ENCODE measurements at regions not wholly inside any gene's neighbourhood (a gene's known extent, or its start where the extent isn't known, plus 50 kb on each side); places are given as distances from the start of the nearest gene placed in this dataset.
"Not testable (repeated sequence)": the region's sequence is repeated elsewhere in the genome, so short reads cannot be mapped to it uniquely, and the experiment has no call there.

DNA sequence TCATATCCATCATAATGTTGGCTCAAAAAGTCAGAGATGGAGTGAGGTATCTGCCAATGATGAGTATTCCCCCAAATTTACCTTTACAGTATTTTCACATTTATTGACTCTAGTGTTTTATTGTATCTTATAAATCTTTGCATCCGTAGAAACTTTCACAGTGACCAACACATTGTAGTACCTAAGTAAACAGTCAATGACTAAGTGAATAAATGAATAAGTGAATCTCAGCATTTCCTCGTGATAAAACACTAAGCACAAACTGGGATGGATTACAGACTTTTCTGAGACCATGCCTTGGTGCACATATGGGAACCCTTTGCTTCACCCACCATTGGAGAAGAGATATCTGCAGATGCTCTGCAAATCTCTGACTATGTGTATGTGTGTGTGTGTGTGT is 429.9 kb downstream of the NR4A2 start:
- DNase-seq (ENCODE audit: low spot score) = no peak

- DNase-seq (ENCODE audit: low spot score) = no peak
Observed at GRCh38 chr2:155895016-155895415, 437.5 kb downstream of the NR4A2 start.

DNA sequence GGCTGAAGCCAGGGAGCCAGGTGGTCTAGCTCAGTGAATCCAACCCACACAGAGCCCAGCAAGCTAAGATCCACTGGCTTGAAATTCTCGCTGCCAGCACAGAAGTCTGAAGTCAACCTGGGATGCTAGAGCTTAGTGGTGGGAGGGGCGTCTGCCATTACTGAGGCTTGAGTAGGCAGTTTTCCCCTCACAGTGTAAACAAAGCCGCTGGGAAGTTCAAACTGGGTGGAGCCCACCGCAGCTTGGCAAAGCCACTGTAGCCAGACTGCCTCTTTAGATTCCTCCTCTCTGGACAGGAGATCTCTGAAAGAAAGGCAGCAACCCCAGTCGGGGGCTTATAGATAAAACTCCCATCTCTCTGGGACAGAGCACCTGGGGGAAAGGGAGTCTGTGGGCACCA is 452.1 kb downstream of the NR4A2 start:
- DNase-seq (ENCODE audit: low spot score) = not testable (repeated sequence)

DNA sequence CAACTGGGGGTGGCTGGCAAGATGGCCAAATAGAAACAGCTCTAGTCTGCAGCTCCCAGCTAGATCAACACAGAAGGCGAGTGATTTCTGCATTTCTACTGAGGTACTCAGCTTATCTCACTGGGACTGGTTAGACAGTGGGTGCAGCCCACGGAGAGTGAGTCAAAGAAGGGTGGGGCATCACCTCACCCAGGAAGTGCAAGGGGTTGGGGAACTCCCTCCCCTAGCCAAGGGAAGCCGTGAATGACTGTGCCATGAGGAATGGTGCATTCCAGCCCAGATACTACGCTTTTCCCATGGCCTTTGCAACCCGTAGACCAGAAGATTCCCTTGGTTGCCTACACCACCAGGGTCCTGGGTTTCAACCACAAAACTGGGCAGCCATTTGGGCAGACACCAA is 452.6 kb downstream of the NR4A2 start:
- DNase-seq (ENCODE audit: low spot score) = not testable (repeated sequence)

DNA sequence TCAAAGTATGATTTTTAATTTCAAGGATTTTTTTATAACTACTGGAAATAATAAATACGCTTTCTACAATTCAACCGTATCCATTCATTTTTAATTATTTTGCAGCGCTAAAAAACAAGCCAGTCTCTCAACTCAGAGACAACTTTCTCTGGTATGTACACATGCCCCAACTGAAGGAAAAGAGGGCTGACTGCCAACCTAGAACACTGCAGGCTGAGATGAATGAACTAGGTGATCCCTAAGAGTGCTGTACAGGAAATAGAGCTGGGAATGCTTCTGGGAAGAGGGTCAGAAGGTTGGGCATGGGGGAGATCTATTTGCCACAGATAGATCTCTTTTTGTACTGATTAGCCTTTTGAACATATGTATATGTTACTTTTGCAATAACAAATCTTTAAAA is 460.1 kb downstream of the NR4A2 start:
- DNase-seq (ENCODE audit: low spot score) = no peak

DNA sequence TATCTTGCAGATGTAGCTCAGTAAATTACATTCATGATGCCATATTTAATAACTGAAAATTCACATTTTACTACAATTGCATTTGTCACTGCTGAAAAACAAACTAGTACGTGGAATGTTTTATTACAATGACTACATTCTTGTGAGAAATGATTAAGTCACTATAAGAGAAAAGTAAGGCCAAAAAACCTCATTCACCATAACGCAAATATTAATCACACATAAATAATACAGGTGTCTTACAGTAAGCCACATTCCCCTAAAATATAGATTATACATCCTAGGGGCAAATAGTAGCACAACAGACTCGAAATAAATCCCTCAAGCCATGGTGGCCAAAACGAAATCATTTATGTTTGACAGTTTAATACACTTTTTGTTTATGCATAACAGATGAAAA is 460.6 kb downstream of the NR4A2 start:
- no peak for DNase-seq (ENCODE audit: low spot score)

- no peak for DNase-seq (ENCODE audit: low spot score)
Observed at GRCh38 chr2:155867564-155867963, 465.0 kb downstream of the NR4A2 start.

GRCh38 chr2:155866477-155866876 is 466.0 kb downstream of the NR4A2 start:
- no peak for DNase-seq (ENCODE audit: low spot score)

GRCh38 chr2:155852156-155852555 is 480.4 kb downstream of the NR4A2 start:
- DNase-seq (ENCODE audit: low spot score) = no peak

GRCh38 chr2:155846259-155846658 is 486.3 kb downstream of the NR4A2 start:
- no peak for DNase-seq (ENCODE audit: low spot score)

GRCh38 chr2:155844461-155844860 is 488.1 kb downstream of the NR4A2 start:
- DNase-seq (ENCODE audit: low spot score) = no peak

DNA sequence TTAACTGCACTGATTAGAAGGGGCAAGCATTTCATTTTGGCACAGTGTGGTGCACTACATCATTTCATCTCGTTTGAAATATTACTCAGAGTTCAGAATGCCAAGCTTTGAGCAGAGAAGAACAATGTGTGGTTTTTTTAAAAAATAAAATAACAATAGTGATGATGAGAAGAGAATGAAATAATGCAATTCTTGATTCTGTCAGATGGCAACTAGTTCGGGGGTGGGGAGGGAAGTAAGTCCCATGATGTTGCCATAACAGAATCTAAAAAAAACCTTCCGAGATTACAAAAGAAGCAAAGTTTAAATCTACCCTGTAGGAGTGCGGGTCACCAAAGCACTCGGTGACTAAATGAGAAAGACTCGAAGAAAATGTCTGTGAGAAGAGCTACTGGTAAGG is 490.4 kb downstream of the NR4A2 start:
- DNase-seq (ENCODE audit: low spot score) = no peak

- DNase-seq (ENCODE audit: low spot score) = no peak
Observed at GRCh38 chr2:155841442-155841841, 491.1 kb downstream of the NR4A2 start.

DNA sequence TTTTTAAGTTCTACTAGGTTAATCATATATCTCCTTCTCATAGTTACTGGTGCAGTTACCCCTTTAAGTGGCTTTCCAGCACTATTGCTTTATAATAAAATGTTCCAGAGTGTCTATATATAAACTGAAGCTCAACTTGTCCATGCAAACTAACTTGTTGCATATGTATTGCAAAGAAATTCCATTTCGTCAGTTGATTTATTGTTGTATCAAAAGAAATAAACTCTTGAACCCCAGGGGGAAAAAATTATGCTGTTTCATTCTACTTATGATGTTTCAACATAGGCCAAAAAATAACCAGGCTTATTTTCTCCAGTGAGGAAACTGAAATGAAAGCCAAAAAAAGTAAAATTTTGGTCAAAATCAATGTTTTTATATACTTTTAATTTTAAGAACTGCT is 491.9 kb downstream of the NR4A2 start:
- no peak for DNase-seq (ENCODE audit: low spot score)

DNA sequence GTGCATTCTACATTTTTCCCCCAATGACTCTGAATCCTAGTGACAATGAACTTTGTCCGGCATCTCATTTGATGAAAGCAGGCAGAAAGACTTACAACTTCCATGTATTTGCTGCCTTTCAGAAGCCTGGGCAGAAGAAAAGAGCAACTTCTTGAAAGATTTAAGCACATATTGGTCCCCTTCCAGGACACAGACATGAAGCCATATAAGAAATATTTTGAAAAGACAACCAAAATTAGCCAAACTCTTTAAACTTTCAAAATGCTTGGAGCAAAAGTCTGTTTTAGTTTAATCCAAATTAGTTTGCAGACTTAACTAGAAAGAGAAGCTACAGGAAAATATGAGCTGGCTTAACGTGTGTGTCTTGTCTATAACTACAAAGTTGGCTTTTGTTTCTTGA is 492.5 kb downstream of the NR4A2 start:
- DNase-seq (ENCODE audit: low spot score) = no peak

- no peak for DNase-seq (ENCODE audit: low spot score)
Observed at GRCh38 chr2:155839436-155839835, 493.1 kb downstream of the NR4A2 start.

GRCh38 chr2:155836439-155836838 is 496.1 kb downstream of the NR4A2 start:
- DNase-seq (ENCODE audit: low spot score) = no peak

- DNase-seq (ENCODE audit: low spot score) = no peak
Observed at GRCh38 chr2:155830817-155831579, 501.5 kb downstream of the NR4A2 start.

DNA sequence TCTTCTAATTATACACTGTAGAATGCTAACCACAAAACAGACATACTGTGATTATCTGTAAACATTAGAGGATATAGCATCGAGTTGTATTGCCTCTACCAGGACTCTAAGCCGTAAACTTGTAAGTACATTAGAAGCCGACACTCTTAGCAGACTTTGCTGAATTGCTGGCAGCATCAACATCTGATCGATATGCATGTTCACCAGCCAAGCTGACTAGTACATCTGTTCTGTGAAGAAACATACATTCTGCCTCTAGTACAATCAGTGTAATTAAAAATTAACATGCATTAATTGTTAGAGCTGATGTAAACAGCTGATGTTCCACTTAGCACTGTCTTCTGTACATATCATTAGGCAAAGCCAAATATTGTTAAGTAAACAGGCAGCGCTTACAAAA is 502.2 kb downstream of the NR4A2 start:
- no peak for DNase-seq (ENCODE audit: low spot score)

- DNase-seq (ENCODE audit: low spot score) = no peak
Observed at GRCh38 chr2:155825876-155826275, 506.6 kb downstream of the NR4A2 start.

- DNase-seq (ENCODE audit: low spot score) = no peak
Observed at GRCh38 chr2:155815851-155816250, 516.7 kb downstream of the NR4A2 start.

DNA sequence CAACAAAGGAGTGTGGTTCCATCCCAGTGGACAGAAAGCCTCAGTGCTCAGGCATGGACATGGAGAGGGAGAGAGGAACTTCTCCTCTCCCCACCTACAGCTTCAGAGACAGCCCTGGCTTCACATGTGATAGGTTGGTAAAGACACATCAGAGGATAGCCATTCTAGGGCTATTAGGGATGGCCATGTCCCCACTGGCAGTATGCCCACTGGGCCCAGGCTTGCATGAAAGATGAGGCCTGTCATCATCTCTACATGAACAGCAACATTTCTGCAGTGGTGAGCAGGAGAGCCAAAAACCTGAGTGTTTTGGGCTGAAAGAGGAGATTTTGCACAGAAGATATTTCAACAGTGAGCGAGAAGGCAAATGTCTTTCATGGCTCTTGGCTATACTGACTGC is 517.2 kb downstream of the NR4A2 start:
- DNase-seq (ENCODE audit: low spot score) = no peak

- DNase-seq (ENCODE audit: low spot score) = no peak
Observed at GRCh38 chr2:155810411-155810810, 522.1 kb downstream of the NR4A2 start.

GRCh38 chr2:155802888-155803287 is 529.6 kb downstream of the NR4A2 start:
- DNase-seq (ENCODE audit: low spot score) = no peak
